NB4 (cell line): ENCODE measurements at regions not wholly inside any gene's neighbourhood (a gene's known extent, or its start where the extent isn't known, plus 50 kb on each side); places are given as distances from the start of the nearest gene placed in this dataset.

Source experiments
- MAX ChIP-seq: IDR thresholded peaks from 2 replicates; pipeline ENCODE4 v1.6.1; 2011; ENCODE audit warnings: low read depth, low read length
- MYC ChIP-seq: IDR thresholded peaks from 2 replicates; pipeline ENCODE4 v1.6.1; 2011; ENCODE audit warnings: low read depth, low read length
- POLR2A ChIP-seq: IDR thresholded peaks from 2 replicates; pipeline ENCODE4 v1.6.1; 2011; ENCODE audit warnings: mild to moderate bottlenecking; ENCODE audit not compliant: insufficient read length; ENCODE audit errors: extremely low read depth
- TF ChIP-seq, protein P1 (sequence below): IDR thresholded peaks from one replicate; pipeline ENCODE4 v1.5.1; 2012; ENCODE audit warnings: low read depth, low read length

- no peak for TF ChIP-seq POLR2A
- TF ChIP-seq, protein P1, sequence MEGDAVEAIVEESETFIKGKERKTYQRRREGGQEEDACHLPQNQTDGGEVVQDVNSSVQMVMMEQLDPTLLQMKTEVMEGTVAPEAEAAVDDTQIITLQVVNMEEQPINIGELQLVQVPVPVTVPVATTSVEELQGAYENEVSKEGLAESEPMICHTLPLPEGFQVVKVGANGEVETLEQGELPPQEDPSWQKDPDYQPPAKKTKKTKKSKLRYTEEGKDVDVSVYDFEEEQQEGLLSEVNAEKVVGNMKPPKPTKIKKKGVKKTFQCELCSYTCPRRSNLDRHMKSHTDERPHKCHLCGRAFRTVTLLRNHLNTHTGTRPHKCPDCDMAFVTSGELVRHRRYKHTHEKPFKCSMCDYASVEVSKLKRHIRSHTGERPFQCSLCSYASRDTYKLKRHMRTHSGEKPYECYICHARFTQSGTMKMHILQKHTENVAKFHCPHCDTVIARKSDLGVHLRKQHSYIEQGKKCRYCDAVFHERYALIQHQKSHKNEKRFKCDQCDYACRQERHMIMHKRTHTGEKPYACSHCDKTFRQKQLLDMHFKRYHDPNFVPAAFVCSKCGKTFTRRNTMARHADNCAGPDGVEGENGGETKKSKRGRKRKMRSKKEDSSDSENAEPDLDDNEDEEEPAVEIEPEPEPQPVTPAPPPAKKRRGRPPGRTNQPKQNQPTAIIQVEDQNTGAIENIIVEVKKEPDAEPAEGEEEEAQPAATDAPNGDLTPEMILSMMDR = no peak
- TF ChIP-seq MAX = no peak
- no peak for TF ChIP-seq MYC
These were observed 390.2 kb upstream of the MAN1A1 start for GRCh38 chr6:119739769-119740168.
